Stomach (tissue), 8 donors: ENCODE measurements at regions not wholly inside any gene's neighbourhood (a gene's known extent, or its start where the extent isn't known, plus 50 kb on each side); places are given as distances from the start of the nearest gene placed in this dataset.

Experiments
- DNase-seq, 2 donors: peaks; one replicate each; pipeline versions ENCODE4 v3.0.0 to v3.0.0-alpha.2; 2013 to 2019
- H3K27ac ChIP-seq, 5 donors: fragments of 200-600 bp in 4 of 5; sonication (generic) in 4 of 5; one replicate each; pipeline ENCODE4 v1.5.1; 2013 to 2019; ENCODE audit warnings: mild to moderate bottlenecking in 1 of 5, moderate library complexity in 1 of 5
- H3K27me3 ChIP-seq, 3 donors: fragments of 200-600 bp; sonication (generic); one replicate each; pipeline ENCODE4 v1.5.1; 2017 to 2019; ENCODE audit warnings: mixed run types in 1 of 3
- H3K36me3 ChIP-seq, 4 donors: fragments of 200-600 bp; sonication (generic); 1 replicate in 3 of 4; 2 replicates in 1 of 4; pipeline ENCODE4 v1.5.1; 2016 to 2019
- H3K4me1 ChIP-seq, 4 donors: fragments of 200-600 bp; sonication (generic); one replicate each; pipeline ENCODE4 v1.5.1; 2016 to 2019
- H3K4me3 ChIP-seq, 4 donors: fragments of 200-600 bp; sonication (generic) in 3 of 4; one replicate each; pipeline ENCODE4 v1.5.1; 2016 to 2019; ENCODE audit warnings: mild to moderate bottlenecking in 1 of 4
- H3K9me3 ChIP-seq, 4 donors: fragments of 200-600 bp; sonication (generic); one replicate each; pipeline ENCODE4 v1.5.1; 2016 to 2019
- EP300 ChIP-seq: sonication (generic); formaldehyde crosslinking; IDR thresholded peaks from one replicate; pipeline ENCODE4 v1.6.1; 2017; ENCODE audit warnings: antibody characterized with exemption
- POLR2A ChIP-seq, 4 donors: fragments of 450-650 bp; IDR thresholded peaks; one replicate each; pipeline ENCODE4 v1.6.1; 2016; ENCODE audit warnings: antibody characterized with exemption in 4 of 4, control low read depth in 2 of 4, mild to moderate bottlenecking in 1 of 4, moderate library complexity in 1 of 4
- POLR2AphosphoS5 ChIP-seq, 3 donors: sonication (generic); formaldehyde crosslinking; IDR thresholded peaks; one replicate each; pipeline ENCODE4 v1.6.1; 2016; ENCODE audit warnings: antibody characterized with exemption in 3 of 3
- WGBS, 5 donors: extraction: QIAGEN DNeasy Blood & Tissue Kit in 3 of 5; methylation state at CpG; one replicate each; pipeline versions ENCODE4 v1.1.5 to v1.1.7; 2013 to 2018; 5-methylcytosine and 5-hydroxymethylcytosine counted together
- intact Hi-C: fragments of 100-400 bp; cut with DNase I; formaldehyde crosslinking; loops from one replicate; pipeline ENCODE4 v1.15.1; 2023; ENCODE audit warnings: low total_unique reads
- TF ChIP-seq, protein P1 (sequence below), 7 experiments: fragments of 450-650 bp in 4 of 7; fragments of 200-600 bp in 3 of 7; sonication (generic) in 3 of 7; IDR thresholded peaks; one replicate each; pipeline ENCODE4 v1.5.1; 2016 to 2019; ENCODE audit warnings: antibody characterized with exemption in 7 of 7, control low read depth in 2 of 7, mild to moderate bottlenecking in 1 of 7
- donor health status: healthy with polysubstance abuse.
- donor health status: Bipolar disorder and iron deficiency.
- donor health status: healthy.

DNA sequence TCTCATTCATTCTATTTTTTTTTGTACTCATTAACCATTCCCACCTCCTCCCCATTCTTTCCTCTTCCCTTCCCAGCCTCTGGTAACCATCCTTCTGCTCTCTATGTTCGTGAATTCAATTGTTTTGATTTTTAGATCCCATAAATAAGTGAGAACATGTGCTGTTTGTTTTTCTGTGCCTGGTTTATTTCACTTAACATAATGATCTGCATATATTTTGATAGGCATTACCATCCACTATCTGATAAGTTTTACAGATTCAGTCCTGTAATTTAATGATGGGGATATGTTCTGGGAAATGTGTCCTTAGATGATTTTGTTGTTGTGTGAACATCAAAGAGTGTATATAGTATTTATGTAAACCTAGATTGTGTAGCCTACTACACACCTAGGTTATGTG lies 77.5 kb upstream of the CPHXL start:
- intact Hi-C loops: no loop called here
- no peak for DNase-seq
- Histone ChIP-seq H3K4me3 (no peak overlapping the region), H3K4me1 (no peaks in the 10 kb centered on the region), H3K27me3 (peaks cover 0 to 4% (median 0%) of the 10 kb centered on the region in 3 donors), H3K36me3 (no peaks in the 10 kb centered on the region), H3K27ac (no peak overlapping the region), H3K9me3 (no peaks in the 10 kb centered on the region)
- 33 to 60% (median 40%) methylated on average over 1 of the region's 1 CpG for WGBS, 5 donors
- TF ChIP-seq, protein P1, sequence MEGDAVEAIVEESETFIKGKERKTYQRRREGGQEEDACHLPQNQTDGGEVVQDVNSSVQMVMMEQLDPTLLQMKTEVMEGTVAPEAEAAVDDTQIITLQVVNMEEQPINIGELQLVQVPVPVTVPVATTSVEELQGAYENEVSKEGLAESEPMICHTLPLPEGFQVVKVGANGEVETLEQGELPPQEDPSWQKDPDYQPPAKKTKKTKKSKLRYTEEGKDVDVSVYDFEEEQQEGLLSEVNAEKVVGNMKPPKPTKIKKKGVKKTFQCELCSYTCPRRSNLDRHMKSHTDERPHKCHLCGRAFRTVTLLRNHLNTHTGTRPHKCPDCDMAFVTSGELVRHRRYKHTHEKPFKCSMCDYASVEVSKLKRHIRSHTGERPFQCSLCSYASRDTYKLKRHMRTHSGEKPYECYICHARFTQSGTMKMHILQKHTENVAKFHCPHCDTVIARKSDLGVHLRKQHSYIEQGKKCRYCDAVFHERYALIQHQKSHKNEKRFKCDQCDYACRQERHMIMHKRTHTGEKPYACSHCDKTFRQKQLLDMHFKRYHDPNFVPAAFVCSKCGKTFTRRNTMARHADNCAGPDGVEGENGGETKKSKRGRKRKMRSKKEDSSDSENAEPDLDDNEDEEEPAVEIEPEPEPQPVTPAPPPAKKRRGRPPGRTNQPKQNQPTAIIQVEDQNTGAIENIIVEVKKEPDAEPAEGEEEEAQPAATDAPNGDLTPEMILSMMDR (IDR thresholded peaks at IDR 0.05): no peak
- no peak for TF ChIP-seq POLR2AphosphoS5 (IDR thresholded peaks at IDR 0.05)
- TF ChIP-seq POLR2A (IDR thresholded peaks at IDR 0.05): no peak
- TF ChIP-seq EP300: no peak

DNA sequence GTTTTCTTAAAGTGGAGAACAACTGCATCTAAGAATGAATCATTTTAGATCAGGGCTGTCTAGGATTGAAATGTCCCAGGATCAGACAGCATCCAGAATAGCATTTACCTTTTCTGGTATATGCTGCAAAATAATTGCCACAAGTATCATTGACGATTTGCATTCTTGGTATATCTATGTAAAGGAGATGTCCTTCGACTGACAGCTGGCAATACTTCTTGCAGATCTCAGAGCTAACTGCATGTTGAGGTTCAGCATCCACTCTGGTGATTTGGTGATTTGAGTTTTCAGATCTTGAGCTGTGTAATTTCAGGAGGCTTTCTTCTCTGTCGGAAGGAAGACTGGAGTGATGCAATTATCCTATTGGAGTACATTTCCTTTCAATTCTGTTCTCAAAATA lies 78.1 kb upstream of the CPHXL start:
- Histone ChIP-seq H3K27me3 (peaks cover 0 to 4% (median 0%) of the 10 kb centered on the region in 3 donors), H3K9me3 (no peaks in the 10 kb centered on the region), H3K36me3 (no peaks in the 10 kb centered on the region), H3K4me3 (no peak overlapping the region), H3K4me1 (no peaks in the 10 kb centered on the region), H3K27ac (no peak overlapping the region)
- intact Hi-C loops: no loop called here
- 40 to 74% (median 52%) methylated on average over 3 of the region's 3 CpGs for WGBS, 5 donors
- TF ChIP-seq EP300 (no peak), POLR2AphosphoS5 (IDR thresholded peaks at IDR 0.05) (no peak), POLR2A (IDR thresholded peaks at IDR 0.05) (no peak)
- TF ChIP-seq, protein P1 (IDR thresholded peaks at IDR 0.05): no peak
- DNase-seq: no peak

DNA sequence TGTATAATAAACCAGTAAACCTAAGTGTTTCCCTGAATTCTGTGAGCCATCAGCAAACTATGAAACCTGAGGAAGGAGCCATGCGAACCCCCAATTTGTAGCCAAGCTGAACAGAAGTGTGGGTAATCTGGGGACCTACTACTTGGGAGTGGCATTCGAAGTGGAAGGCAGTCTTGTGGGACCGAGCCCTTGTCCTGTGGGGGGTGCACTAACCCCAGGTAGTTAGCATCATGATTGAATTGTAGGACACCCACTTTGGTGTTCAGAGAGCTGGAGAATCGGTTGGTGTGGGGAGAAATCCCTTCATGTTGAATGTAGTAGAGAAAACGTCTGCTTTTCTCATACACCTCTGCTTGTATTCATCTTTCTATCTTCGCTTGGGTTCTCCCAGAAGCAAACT lies 79.7 kb upstream of the CPHXL start:
- Histone ChIP-seq H3K4me1 (no peaks in the 10 kb centered on the region), H3K9me3 (no peaks in the 10 kb centered on the region), H3K27ac (no peak overlapping the region), H3K27me3 (peaks cover 0 to 4% (median 0%) of the 10 kb centered on the region in 3 donors), H3K4me3 (no peak overlapping the region), H3K36me3 (no peaks in the 10 kb centered on the region)
- DNase-seq: no peak
- TF ChIP-seq EP300 (no peak), POLR2AphosphoS5 (IDR thresholded peaks at IDR 0.05) (no peak), POLR2A (IDR thresholded peaks at IDR 0.05) (no peak)
- TF ChIP-seq, protein P1 (IDR thresholded peaks at IDR 0.05): no peak
- WGBS, 5 donors: 73 to 82% (median 76%) methylated on average over 6 of the region's 6 CpGs
- intact Hi-C loops: no loop called here

DNA sequence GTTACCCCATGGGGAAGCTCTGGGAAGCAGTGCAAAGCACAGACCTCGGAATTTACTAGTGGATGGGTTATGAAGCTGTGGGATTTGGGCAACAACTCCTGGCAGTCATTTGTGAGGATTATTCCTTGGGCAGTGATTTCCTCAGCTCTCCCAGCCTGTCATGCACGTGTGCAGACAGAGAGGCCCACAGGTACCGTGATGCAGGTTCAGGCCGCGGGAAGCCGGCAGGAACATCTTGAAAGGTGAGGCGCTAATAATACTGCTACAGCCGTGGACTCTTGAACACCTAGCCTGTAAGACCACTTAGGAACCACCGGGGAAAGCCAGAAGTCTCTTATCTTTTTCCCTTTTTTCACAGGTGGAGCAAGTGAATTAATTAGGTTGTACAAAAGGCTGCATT lies 80.2 kb upstream of the CPHXL start:
- Histone ChIP-seq H3K9me3 (no peaks in the 10 kb centered on the region), H3K27ac (no peak overlapping the region), H3K4me3 (no peak overlapping the region), H3K36me3 (no peaks in the 10 kb centered on the region), H3K27me3 (peaks cover 0 to 6% (median 0%) of the 10 kb centered on the region in 3 donors), H3K4me1 (no peaks in the 10 kb centered on the region)
- WGBS, 5 donors: 78 to 80% (median 80%) methylated on average over 9 of the region's 9 CpGs
- TF ChIP-seq EP300 (no peak), POLR2AphosphoS5 (IDR thresholded peaks at IDR 0.05) (no peak), POLR2A (IDR thresholded peaks at IDR 0.05) (no peak)
- TF ChIP-seq, protein P1 (IDR thresholded peaks at IDR 0.05): no peak
- intact Hi-C loops: no loop called here
- DNase-seq: no peak
